ENCODE measurements at regions not wholly inside any gene's neighbourhood (a gene's known extent, or its start where the extent isn't known, plus 50 kb on each side); places are given as distances from the start of the nearest gene placed in this dataset.

DNA sequence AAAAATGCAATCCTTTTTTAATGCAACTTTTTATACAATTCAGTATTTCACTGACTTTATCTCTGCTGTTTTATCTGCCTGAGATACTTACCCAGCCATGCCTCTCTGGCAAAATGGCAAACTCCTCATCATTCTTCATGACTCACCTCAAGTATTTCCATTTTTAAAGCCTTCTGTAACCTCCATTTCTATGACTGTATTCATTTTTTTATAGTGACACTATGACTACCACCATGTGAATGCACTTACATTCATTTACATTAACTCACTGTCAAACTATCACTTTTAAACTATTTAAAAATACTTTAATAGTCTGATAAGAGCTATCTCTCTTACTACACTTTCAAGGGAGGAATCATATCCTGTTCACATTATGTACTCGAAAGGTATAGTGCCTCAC is 99.4 kb upstream of the SCN7A start:
- no peak for ATAC-seq
- DNase-seq: no peak
- intact Hi-C loops (cut with micrococcal nuclease): no loop called here

DNA sequence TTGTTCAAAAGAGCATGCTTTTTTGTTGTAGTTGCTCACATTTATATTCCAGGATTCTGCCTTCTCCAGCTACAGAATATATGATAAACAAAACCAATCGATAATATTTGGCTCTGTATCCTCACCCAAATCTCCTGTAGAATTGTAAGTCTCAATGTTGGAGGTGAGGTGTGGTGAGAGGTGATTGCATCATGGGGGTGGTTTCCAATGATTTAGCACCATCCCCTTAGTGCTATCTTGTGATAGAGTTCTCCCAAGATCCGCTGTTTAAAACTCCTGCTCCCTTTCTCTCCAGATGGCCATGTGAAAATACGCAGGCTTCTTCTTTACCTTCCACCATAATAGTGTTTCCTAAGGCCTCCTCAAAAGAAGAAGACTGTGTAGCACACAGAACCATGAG is 98.7 kb upstream of the SCN7A start:
- DNase-seq (no peak), ATAC-seq (no peak)
- intact Hi-C loops (cut with micrococcal nuclease): no loop called here

DNA sequence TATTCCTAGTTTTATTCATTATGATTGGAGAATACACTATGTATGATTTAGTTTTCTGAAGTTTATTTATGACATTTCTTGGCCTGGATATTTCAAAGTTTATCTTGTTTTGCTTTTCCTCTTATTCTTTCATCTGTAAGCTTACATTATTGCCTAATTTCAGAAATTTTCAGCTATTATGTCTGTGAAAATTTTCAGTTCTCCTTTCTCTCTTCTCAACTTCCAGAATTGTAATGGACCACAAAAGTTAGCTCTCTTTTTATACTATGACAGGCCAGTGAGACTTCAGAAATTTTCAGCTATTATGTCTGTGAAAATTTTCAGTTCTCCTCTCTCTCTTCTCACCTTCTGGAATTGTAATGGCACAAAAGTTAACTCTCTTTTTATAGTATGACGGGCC is 97.2 kb upstream of the SCN7A start:
- ATAC-seq (no peak), DNase-seq (no peak)
- intact Hi-C loops (cut with micrococcal nuclease): no loop called here

DNA sequence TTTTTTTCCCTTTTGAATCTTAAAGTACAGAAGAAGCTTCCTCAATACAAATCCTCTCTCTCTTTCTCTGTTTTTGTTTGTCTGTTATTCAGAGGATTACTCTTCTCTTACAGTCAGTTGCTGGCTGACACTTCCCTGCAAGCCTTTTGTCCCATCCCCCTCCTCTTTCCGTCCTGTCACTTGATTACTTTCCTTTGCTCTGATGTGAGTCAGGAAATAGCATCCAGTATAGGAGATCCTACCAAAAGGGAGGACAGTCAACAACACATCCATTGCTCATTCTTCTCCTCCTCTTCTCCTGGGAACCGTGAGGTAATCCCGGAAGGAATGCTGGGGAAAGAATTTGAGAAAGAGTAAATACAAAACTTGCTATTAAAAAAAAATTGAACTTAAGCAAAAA is 79.3 kb upstream of the SCN7A start:
- no peak for DNase-seq
- ATAC-seq: no peak
- intact Hi-C loops (cut with micrococcal nuclease): no loop called here

DNA sequence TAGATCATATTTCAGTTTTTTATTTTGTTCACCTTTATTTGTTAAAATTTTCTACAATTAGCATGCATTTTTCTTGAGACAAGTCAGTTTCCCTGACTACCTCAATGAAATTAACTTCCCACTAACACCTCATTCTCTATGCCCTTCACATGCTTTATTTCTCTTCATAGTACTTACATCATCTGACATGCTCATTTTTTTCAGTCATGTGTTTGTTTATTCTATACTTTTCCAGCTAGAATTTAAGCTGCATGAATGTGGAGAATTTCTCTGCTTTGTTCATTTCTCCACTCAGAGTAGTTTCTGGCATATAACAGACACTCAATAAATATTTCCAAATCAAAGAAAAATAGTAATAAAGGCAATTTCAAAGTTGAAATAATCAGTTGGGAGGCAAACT is 78.9 kb upstream of the SCN7A start:
- intact Hi-C loops (cut with micrococcal nuclease): no loop called here
- DNase-seq: no peak
- ATAC-seq: no peak

DNA sequence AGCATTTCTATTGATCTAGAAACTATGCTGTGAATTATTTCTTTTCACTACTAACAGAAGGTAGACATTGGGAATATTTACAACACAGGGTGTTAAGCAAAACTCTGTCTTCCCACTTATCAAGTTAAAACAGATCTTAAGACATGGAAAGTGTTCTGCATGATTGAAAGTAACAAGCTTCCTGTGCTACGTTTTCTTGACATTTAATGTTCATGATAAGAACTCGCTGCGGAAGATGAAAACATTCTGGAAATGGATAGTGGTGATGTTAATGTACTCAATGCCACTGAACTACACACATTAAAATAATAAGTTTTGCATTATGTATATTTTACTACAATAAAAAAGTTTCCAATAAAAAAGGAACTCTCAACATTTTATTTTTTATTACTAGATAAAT is 74.4 kb upstream of the SCN7A start:
- ATAC-seq (no peak), DNase-seq (no peak)
- intact Hi-C loops (cut with micrococcal nuclease): no loop called here

DNA sequence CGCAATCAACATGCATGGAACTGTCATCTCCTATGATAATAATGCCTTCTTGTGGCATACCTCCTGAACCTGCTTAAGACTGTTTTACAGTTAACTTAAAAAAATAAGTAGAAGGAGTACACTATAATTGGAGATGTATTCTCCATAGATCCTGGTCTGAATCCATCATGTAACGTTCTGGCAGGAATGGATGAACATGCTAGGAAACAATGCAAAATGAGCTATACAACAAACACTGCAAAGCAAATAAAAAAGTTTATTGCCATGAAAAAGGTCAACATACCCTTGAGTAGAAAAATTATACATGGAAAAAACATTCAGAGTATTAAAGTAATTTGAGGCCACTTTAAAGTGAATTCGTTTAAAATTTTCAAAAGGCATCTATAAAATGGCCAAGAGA is 71.5 kb upstream of the SCN7A start:
- intact Hi-C loops (cut with micrococcal nuclease): no loop called here
- ATAC-seq (no peak), DNase-seq (no peak)

DNA sequence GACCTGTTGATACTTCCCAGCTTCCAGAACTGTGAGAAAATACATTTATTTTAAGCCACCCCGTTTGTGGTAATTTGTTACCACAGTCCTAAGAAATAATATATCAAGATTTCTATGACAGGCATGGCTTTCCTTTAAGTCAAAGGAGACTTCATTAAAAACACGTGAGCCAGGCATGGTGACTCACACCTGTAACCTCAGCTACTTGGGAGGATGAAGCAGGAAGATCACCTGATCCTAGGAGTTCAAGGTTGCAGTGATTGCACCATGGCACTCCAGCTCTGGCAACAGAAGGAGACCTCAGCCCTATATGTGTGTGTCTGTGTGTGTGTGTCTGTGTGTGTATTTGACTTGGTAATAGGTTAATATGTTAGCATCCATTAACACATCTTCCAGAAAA is 69.8 kb upstream of the SCN7A start:
- ATAC-seq (no peak), DNase-seq (no peak)
- intact Hi-C loops (cut with micrococcal nuclease): no loop called here

DNA sequence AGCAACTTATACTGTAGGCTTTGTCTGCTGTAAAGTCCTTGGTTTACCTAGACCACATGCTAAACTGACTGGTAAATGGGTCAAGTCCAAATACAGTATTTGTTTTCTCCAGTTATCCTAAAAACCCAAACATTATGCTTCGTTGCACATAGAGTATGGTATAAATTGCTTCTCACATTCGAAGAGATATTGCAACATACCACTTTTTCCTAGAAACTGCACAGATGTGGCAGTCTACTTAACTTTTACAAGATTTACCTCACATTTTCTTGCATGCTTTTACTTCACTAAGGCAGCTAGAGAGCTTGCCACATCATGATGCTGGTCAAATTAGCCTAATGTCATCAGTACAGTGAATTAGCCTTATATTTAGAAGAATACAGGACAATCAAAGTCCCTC is 66.0 kb upstream of the SCN7A start:
- no peak for DNase-seq
- no peak for ATAC-seq
- intact Hi-C loops (cut with micrococcal nuclease): no loop called here

DNA sequence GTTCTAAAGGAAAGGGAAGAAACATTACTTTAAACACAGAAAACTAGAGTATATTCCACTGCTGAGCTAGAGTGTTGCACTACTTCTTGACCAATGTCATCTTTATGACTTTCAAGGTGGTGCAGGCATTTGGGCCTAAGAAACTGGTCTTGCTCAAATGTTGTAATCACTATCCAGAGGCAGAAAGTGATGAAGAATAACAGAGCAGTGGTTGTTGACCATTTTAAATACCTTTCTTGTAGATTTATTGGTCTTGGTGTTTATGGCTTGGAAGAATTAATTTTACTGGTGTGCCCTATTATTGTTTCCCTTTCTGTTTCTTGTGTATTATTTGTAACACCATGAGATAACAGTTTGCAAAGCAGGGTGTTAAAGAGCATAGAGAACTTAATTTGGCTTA is 56.9 kb upstream of the SCN7A start:
- intact Hi-C loops (cut with micrococcal nuclease): no loop called here
- ATAC-seq (no peak), DNase-seq (no peak)

DNA sequence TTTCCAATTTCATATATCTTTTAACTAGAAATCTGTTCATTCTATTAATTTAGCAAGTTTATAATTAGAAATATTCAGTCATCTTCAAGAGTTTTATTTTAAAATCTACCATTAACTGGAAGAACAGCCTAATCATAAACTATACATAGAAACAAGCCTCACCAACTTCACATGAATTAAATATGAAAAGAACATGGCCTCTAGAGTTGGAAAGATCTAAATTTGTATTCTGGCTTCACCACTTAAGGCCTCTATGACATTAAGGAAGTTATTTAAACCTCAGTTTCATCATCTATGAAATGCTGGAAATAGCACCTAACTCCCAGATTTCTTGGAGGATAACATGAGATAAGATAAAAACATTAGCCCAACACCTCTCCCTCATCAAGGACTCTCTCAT is 51.4 kb upstream of the SCN7A start:
- DNase-seq (no peak), ATAC-seq (no peak)
- intact Hi-C loops (cut with micrococcal nuclease): no loop called here
